ENCODE measurements at regions not wholly inside any gene's neighbourhood (a gene's known extent, or its start where the extent isn't known, plus 50 kb on each side); places are given as distances from the start of the nearest gene placed in this dataset.

- DNase-seq (ENCODE audit: low spot score) = no peak
These were observed 351.0 kb upstream of the B3GAT1 start for GRCh38 chr11:134763030-134763388.

DNA sequence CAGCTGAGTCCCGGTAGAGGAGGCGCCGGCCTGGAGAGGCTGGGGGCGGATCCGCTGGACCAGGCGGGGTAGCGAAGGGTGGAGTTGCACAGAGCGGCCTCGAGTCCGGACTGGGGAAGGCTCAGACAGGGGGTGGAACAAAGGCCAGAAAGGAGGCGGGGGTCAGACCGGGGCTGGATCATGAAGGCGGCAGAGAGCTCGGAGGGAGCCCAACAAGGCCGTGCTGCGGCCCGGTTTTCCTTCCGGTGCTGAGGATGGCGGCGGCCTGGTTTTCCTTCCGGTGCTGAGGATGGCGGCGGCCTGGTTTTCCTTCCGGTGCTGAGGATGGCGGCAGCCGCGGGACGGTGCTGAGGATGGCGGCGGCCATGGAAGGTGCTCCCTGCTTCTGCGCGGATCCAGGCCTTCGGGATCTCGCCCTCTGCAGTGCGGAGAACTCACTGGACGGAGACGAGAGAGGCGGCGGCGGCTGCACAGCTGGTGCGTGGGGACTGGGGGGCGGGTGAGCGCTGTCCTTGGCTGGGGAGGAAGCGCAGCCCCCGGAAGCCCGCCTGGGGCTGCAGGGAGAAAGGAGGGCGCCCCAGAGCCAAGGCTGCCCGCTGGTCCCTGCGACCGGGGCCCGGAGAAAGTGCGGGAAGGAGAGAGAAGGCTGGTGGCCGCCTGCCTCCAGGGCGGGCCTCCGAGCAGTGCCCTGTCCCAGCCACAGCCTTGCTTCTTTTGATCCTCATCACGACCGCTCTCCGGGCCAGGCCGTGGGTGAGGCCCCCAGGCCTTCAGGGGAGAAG, 350.4 kb upstream of the B3GAT1 start:
- DNase-seq (ENCODE audit: low spot score) = no peak

GRCh38 chr11:134761926-134762247, 349.8 kb upstream of the B3GAT1 start:
- DNase-seq (ENCODE audit: low spot score) = no peak

GRCh38 chr11:134761386-134761785, 349.3 kb upstream of the B3GAT1 start:
- no peak for DNase-seq (ENCODE audit: low spot score)

DNA sequence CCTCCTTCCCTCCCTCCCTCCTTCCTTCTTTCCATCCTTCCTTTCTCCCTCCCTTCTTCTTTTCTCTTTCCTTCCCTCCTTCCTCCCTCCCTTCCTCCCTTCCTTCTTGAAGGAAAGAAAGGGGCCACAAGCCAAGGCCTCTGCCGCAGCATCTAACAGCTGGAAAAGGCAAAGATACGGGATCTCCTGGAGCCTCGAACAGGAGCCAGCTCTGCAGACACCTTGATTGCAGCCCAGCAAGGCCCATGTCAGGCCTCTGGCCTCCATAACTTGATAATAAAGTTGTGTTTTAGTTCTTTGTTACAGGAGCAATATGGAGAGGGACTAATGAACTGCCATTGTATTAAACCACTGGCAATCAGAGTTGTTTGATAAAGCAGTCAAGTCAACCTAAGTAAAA, 348.9 kb upstream of the B3GAT1 start:
- no peak for DNase-seq (ENCODE audit: low spot score)

- DNase-seq (ENCODE audit: low spot score) = no peak
These were observed 348.3 kb upstream of the B3GAT1 start for GRCh38 chr11:134760299-134760698.

GRCh38 chr11:134759855-134760254, 347.8 kb upstream of the B3GAT1 start:
- DNase-seq (ENCODE audit: low spot score) = no peak

DNA sequence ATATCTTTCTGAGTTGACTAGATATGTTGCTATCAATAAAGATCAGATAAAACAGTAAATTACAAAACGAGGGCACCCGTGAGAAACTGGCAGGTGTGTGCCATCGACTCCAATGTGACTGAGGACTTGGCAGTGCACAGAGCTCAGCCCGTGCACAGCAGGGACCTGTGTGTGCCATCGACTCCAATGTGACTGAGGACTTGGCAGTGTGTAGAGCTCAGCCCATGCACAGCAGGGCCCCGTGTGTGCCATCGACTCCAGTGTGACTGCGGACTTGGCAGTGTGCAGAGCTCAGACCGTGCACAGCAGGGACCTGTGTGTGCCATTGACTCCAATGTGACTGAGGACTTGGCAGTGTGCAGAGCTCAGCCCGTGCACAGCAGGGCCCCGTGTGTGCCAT, 347.2 kb upstream of the B3GAT1 start:
- no peak for DNase-seq (ENCODE audit: low spot score)

GRCh38 chr11:134758342-134758931, 346.4 kb upstream of the B3GAT1 start:
- DNase-seq (ENCODE audit: low spot score) = no peak

GRCh38 chr11:134757633-134758032, 345.6 kb upstream of the B3GAT1 start:
- no peak for DNase-seq (ENCODE audit: low spot score)

DNA sequence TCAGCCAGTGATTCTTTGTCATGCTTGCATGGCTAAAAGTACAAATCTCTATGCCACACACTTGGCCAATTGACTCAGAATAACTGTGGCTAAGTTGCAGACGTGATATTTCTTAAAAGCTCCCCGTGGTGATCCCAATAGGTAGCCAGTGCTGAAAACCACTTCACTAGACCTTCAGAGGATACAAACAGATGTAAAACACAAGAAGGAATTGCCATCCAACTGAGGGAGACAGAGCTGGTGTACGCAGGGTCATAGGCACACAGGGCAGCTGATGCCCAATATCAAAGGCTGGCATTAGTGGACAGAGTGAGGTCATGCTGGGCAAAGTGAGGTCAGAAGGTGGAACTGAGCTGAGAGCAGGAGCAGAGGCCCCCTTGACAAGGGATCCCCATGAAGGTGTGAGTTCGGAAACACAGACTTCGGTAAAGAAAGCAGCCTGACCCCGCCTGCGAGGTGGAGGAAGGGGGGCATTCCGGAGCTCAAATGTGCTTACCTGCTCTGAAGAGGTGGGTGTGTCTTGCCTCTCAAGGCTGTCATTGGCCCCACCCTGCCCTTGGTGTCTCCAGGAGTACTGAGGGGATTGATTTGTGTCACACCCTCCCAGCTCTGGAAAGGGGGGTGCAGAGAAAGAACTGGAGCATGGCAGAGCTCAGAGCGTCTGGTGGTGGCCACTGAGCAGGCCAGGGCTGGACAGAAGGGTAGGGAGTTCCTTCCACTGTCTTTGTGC, 344.9 kb upstream of the B3GAT1 start:
- DNase-seq (ENCODE audit: low spot score) = no peak

- no peak for DNase-seq (ENCODE audit: low spot score)
These were observed 343.5 kb upstream of the B3GAT1 start for GRCh38 chr11:134755535-134755934.

DNA sequence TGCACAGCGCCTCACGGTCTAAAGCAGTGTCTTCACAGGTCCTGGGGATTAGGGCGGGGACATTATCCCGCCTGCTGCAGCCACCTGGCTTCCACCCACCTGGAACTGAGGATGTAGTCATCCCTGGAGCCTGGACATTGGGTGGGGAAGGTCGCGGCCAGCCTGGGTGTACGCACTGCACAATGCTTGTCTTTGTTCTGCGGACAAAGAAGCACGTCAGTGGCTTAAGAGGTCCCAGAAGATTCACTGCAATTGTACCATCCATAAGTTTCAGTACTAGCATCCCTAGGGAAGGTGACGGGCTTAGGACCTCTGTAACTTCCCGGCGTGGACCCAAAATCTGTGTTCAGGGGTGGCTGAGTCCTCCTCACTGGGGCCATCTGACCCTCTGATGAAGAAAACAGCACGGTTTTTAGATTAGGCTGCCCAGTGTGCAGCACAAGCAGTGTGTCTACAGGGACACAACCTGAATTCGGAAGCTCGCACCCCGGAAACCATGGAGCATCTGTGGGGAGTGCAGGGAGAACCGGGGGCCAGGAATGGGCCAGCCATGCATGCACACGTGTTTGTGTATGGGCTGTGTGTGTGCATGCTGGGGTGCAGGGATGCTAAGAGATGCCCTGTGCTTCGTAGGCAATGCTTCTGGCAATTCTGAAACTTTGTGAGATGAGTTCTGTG, 342.6 kb upstream of the B3GAT1 start:
- DNase-seq (ENCODE audit: low spot score) = no peak

GRCh38 chr11:134753771-134754520, 341.9 kb upstream of the B3GAT1 start:
- no peak for DNase-seq (ENCODE audit: low spot score)

DNA sequence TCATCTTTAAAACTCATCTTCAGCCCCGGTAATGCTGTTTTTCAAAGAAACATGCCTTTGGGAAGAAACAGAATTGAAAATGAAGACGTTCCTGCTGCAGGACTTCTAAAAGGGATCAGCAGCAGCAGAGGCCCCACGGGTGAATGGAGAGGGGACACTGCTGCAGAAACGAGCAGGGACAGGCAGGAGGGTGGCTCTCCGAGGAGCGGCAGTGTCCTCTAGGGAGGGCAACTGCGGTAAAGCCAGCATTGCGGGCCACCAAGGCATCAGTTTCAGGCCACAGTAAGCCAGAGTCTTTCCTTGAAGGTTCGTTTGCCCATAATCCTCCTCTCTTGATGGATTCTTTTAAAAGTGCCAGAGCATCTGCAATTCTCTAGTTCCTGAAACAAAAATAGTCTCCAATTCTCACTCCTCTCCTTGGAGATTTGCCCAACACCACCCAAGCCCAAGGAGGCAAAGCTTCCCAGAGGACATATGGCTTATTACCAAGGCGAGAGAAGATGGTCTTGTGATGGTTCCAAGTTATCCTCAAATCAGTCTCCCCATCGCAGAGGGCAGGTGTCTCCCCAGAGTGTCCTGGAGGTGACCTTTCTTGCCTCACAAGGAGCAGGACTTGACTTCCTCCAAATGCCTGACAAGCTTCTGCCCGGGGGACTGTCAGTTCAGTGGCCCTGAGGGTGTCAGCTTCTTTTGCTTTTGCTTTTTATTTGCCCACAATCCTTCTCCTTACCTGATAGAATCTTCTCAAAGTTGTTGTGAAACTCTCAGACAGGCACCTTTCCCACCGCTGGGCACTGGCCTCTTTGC, 341.1 kb upstream of the B3GAT1 start:
- no peak for DNase-seq (ENCODE audit: low spot score)

DNA sequence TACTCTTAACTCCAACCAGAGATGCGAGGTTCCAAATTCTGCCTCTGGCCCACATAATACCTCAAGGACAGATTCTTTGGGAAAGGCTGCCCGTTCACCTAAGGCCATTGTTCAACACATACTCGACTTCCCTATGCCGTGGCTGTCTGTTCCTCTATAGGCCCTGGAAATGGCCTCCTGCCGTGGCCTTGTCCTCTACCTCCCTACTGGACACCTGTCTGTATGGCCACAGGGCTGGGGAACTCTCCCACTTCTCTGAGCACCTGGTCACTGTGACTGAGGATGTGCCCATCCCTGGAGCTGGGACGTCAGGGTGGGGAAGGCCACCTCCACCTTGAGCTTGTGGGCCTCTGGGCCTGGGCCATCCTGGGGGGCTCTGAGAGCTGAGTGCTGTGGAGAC, 340.5 kb upstream of the B3GAT1 start:
- no peak for DNase-seq (ENCODE audit: low spot score)

- no peak for DNase-seq (ENCODE audit: low spot score)
These were observed 339.7 kb upstream of the B3GAT1 start for GRCh38 chr11:134751766-134752165.

DNA sequence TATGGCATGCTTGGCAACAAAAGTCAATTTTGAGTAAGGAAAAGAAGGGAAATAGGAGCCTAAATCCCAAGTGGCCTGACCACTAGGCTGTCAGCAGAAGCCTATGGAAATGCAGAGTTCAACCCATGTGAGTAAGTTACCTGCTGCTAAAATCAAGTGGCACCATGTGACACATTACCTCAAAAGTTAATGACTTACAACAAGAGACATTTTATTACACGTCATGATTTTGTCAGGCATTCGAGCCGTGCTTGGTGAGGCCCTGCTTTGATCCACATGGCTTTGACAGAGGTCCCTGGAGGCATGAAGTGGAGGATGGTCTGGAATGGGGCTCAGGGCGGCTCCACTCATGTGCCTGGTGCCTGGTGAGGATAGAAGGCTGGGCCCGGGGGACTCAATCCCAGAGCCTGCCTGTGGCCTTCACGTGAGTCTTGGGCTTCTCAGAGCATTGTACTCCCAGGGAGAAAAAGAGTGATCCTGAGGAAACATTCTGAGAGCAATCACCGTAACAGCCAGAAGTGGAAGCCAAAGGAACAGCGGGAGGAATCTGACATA, 339.1 kb upstream of the B3GAT1 start:
- DNase-seq (ENCODE audit: low spot score) = no peak

- no peak for DNase-seq (ENCODE audit: low spot score)
These were observed 338.6 kb upstream of the B3GAT1 start for GRCh38 chr11:134750619-134751018.

- DNase-seq (ENCODE audit: low spot score) = no peak
These were observed 337.2 kb upstream of the B3GAT1 start for GRCh38 chr11:134749040-134749839.

Data from globus pallidus (tissue), 1 donor.